Peyer's patch (tissue), 4 donors: ENCODE measurements at regions not wholly inside any gene's neighbourhood (a gene's known extent, or its start where the extent isn't known, plus 50 kb on each side); places are given as distances from the start of the nearest gene placed in this dataset.

ENCODE experiments used
- DNase-seq, 3 donors: peaks; one replicate each; pipeline ENCODE4 v3.0.0-alpha.2; 2017 to 2019
- H3K27ac ChIP-seq, 4 donors: fragments of 200-600 bp; sonication (generic); one replicate each; pipeline ENCODE4 v1.5.1; 2016 to 2019
- H3K27me3 ChIP-seq, 2 donors: fragments of 200-600 bp; sonication (generic); one replicate each; pipeline ENCODE4 v1.5.1; 2019
- H3K36me3 ChIP-seq, 3 donors: fragments of 200-600 bp; sonication (generic); one replicate each; pipeline ENCODE4 v1.5.1; 2016 to 2019
- H3K4me1 ChIP-seq, 4 donors: fragments of 200-600 bp; sonication (generic); one replicate each; pipeline ENCODE4 v1.5.1; 2016 to 2019
- H3K4me3 ChIP-seq, 4 donors: fragments of 200-600 bp; sonication (generic); 1 replicate in 3 of 4; 2 replicates in 1 of 4; pipeline ENCODE4 v1.5.1; 2016 to 2019; ENCODE audit warnings: mild to moderate bottlenecking in 1 of 4
- H3K9me3 ChIP-seq, 4 donors: fragments of 200-600 bp; sonication (generic); one replicate each; pipeline ENCODE4 v1.5.1; 2016 to 2019; ENCODE audit warnings: mild to moderate bottlenecking in 1 of 4
- POLR2A ChIP-seq, 2 donors: fragments of 450-650 bp; IDR thresholded peaks; one replicate each; pipeline ENCODE4 v1.5.1; 2017; ENCODE audit warnings: antibody characterized with exemption in 2 of 2, mild to moderate bottlenecking in 2 of 2, moderate library complexity in 2 of 2
- TF ChIP-seq, protein P1 (sequence below), 6 experiments: fragments of 450-650 bp in 4 of 6; fragments of 200-600 bp in 2 of 6; sonication (generic) in 1 of 6; IDR thresholded peaks; one replicate each; pipeline ENCODE4 v1.5.1; 2017 to 2019; ENCODE audit warnings: antibody characterized with exemption in 6 of 6, mild to moderate bottlenecking in 3 of 6, moderate library complexity in 1 of 6

DNA sequence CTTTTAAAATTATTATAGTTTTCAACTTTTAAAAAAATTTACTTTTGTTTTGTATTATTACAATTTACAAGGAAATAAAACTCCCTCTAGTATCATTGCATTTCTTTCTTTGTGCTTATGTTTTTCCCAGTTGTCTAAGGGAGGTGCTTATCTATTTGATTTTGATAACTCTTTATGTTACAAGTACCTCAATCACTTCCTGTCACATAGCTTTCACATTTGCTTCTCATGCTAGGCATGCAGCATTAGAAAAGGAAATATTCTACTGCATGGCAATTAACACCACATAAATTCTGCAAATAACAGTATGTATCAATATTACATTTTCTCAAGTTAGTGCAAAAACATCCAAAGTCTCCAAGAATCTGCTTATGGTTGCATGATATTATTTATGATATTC is 180.3 kb upstream of the HS3ST1 start:
- no peaks in the 10 kb centered on the region for H3K9me3 ChIP-seq
- no peak for DNase-seq
- no peak overlapping the region for H3K27ac ChIP-seq
- H3K36me3 ChIP-seq, result no peaks in the 10 kb centered on the region
- no peak for TF ChIP-seq POLR2A (IDR thresholded peaks at IDR 0.05)
- TF ChIP-seq, protein P1, sequence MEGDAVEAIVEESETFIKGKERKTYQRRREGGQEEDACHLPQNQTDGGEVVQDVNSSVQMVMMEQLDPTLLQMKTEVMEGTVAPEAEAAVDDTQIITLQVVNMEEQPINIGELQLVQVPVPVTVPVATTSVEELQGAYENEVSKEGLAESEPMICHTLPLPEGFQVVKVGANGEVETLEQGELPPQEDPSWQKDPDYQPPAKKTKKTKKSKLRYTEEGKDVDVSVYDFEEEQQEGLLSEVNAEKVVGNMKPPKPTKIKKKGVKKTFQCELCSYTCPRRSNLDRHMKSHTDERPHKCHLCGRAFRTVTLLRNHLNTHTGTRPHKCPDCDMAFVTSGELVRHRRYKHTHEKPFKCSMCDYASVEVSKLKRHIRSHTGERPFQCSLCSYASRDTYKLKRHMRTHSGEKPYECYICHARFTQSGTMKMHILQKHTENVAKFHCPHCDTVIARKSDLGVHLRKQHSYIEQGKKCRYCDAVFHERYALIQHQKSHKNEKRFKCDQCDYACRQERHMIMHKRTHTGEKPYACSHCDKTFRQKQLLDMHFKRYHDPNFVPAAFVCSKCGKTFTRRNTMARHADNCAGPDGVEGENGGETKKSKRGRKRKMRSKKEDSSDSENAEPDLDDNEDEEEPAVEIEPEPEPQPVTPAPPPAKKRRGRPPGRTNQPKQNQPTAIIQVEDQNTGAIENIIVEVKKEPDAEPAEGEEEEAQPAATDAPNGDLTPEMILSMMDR (IDR thresholded peaks at IDR 0.05), result no peak
- no peak overlapping the region for H3K4me3 ChIP-seq
- H3K4me1 ChIP-seq, result no peaks in the 10 kb centered on the region
- H3K27me3 ChIP-seq, result no peaks in the 10 kb centered on the region

DNA sequence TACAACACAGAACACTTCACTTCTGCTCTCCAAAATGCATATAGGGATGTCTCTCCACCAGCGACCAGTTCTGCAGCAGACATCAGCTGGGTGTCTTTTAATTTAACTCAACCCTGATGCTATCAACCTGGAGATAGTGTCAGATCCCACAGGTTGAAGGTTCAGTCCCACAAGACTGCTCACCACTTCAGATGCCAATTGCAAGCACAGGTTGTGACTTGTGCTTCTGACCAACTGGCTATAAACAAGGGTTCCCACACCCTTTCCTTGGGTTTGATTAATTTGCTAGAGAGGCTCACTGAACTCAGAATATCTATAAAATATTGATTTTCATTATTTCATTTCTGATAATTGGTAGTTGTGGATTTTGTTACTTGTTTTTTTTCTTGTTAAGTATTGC is 177.4 kb upstream of the HS3ST1 start:
- no peak for DNase-seq
- TF ChIP-seq POLR2A (IDR thresholded peaks at IDR 0.05), result no peak
- TF ChIP-seq, protein P1 (IDR thresholded peaks at IDR 0.05), result no peak
- no peaks in the 10 kb centered on the region for H3K27me3 ChIP-seq
- no peaks in the 10 kb centered on the region for H3K9me3 ChIP-seq
- H3K4me3 ChIP-seq, result no peak overlapping the region
- H3K36me3 ChIP-seq, result no peaks in the 10 kb centered on the region
- H3K4me1 ChIP-seq, result no peaks in the 10 kb centered on the region
- no peak overlapping the region for H3K27ac ChIP-seq

DNA sequence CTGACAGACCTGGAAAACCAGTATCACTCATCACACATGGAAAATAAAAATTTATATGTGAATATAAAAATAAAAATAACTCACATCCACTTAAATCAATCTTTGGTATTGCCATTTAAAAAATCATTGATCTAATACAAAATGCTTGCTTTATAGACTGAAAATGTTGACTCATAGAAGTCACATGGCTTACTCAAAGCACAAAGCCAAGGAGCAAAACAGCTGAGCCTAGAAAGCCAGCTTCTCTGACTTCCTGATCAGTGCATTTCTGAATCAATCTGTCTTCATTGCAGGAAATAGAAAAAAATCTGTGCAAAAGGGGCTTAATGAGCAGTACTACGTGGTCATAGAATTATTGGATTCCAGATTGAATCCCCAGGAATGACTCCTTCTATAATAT is 176.9 kb upstream of the HS3ST1 start:
- Histone ChIP-seq H3K9me3 (no peaks in the 10 kb centered on the region), H3K4me3 (no peak overlapping the region), H3K4me1 (no peaks in the 10 kb centered on the region), H3K27me3 (no peaks in the 10 kb centered on the region), H3K27ac (no peak overlapping the region), H3K36me3 (no peaks in the 10 kb centered on the region)
- no peak for DNase-seq
- no peak for TF ChIP-seq POLR2A (IDR thresholded peaks at IDR 0.05)
- TF ChIP-seq, protein P1 (IDR thresholded peaks at IDR 0.05), result no peak

DNA sequence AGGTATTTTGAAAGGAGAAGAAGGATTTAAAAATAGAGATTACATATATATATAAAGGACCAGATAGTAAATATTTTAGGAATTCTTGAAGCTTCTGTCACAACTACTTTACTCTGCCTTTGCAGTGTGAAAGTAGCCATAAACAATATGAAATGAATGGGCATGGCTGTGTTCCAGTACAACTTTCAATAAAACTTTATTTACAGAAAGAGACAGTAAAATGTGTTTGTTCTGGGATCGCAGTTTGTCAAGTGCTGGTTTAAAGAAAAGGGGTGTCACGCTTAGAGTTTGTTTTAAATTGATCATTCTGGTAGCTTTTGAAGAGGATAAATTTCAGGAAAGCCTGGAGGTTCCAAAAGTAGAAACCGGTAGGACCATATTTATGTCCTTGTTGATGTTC is 176.1 kb upstream of the HS3ST1 start:
- TF ChIP-seq POLR2A (IDR thresholded peaks at IDR 0.05), result no peak
- TF ChIP-seq, protein P1 (IDR thresholded peaks at IDR 0.05), result no peak
- Histone ChIP-seq H3K27me3 (no peaks in the 10 kb centered on the region), H3K27ac (no peak overlapping the region), H3K4me3 (no peak overlapping the region), H3K4me1 (no peaks in the 10 kb centered on the region), H3K9me3 (no peaks in the 10 kb centered on the region), H3K36me3 (no peaks in the 10 kb centered on the region)
- no peak for DNase-seq

DNA sequence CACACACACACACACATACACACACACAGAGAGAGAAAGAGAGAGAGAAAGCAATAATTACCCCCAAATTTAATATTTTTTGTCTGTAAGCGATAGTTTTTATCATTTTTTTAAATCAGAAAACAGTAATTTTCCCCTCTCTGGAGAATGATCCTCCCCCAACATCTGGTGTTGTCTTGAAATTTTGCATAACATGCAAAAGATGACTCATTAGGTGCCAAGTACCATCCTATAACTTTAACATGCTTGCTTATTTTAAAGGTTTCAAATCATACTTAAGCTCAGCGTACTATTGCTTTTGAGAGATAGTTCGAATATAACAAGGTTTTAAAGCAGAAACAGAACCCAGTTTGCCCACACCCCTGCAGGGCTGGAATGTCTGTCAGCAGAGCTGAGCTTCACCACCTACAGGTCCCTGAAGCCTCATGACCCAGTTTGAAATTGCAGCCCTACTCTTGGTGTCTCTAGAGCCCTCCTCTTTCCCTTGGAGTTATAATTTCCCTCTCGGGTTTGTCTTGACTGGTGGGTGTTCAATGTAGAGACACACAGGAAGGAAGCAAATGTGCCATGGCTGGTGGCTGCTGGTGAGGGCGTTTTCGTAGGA is 175.0 kb upstream of the HS3ST1 start:
- no peak overlapping the region for H3K4me3 ChIP-seq
- no peaks in the 10 kb centered on the region for H3K9me3 ChIP-seq
- no peak overlapping the region for H3K27ac ChIP-seq
- TF ChIP-seq, protein P1 (IDR thresholded peaks at IDR 0.05), result no peak
- no peak for TF ChIP-seq POLR2A (IDR thresholded peaks at IDR 0.05)
- no peaks in the 10 kb centered on the region for H3K36me3 ChIP-seq
- DNase-seq, result no peak
- no peaks in the 10 kb centered on the region for H3K27me3 ChIP-seq
- H3K4me1 ChIP-seq, result no peaks in the 10 kb centered on the region
